LNCaP clone FGC (cell line): ENCODE measurements at regions not wholly inside any gene's neighbourhood (a gene's known extent, or its start where the extent isn't known, plus 50 kb on each side); places are given as distances from the start of the nearest gene placed in this dataset.

ENCODE experiments used
- DNase-seq: peaks from one replicate; pipeline ENCODE4 v3.0.0-alpha.2; 2011; ENCODE audit warnings: low read depth
- H3K4me3 ChIP-seq: 2 replicates; pipeline ENCODE4 v1.5.1; 2011; ENCODE audit warnings: mild to moderate bottlenecking, low read depth, low read length, control low read depth
- TF ChIP-seq, protein P1 (sequence below): IDR thresholded peaks from 2 replicates; pipeline ENCODE4 v1.5.1; 2012; ENCODE audit warnings: mild to moderate bottlenecking; ENCODE audit not compliant: control insufficient read depth, insufficient read depth; ENCODE audit errors: extremely low read depth

DNA sequence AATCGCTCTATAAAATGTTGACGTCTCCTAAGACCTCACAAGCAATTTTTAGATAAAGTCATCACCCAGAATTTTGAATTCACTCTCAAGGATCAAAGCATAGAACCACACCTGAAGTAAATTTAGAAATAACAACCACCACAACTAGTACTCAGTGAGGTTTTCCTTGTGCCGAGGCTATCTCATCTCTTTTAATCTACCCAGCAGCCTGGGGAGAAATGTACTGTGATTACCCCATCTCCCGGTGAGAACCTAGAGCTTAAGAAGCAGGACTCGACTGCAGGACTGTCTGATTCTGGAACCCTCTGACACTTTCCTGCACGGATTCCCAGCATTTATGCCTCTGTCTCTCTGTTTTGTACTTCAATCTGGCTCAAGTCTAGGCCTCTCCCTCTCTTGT is 180.9 kb upstream of the PLXNC1 start:
- TF ChIP-seq, protein P1, sequence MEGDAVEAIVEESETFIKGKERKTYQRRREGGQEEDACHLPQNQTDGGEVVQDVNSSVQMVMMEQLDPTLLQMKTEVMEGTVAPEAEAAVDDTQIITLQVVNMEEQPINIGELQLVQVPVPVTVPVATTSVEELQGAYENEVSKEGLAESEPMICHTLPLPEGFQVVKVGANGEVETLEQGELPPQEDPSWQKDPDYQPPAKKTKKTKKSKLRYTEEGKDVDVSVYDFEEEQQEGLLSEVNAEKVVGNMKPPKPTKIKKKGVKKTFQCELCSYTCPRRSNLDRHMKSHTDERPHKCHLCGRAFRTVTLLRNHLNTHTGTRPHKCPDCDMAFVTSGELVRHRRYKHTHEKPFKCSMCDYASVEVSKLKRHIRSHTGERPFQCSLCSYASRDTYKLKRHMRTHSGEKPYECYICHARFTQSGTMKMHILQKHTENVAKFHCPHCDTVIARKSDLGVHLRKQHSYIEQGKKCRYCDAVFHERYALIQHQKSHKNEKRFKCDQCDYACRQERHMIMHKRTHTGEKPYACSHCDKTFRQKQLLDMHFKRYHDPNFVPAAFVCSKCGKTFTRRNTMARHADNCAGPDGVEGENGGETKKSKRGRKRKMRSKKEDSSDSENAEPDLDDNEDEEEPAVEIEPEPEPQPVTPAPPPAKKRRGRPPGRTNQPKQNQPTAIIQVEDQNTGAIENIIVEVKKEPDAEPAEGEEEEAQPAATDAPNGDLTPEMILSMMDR = no peak
- no peak for DNase-seq
- no peak overlapping the region for H3K4me3 ChIP-seq

GRCh38 chr12:93968536-93969285 is 179.7 kb upstream of the PLXNC1 start:
- no peak overlapping the region for H3K4me3 ChIP-seq
- DNase-seq = no peak
- TF ChIP-seq, protein P1 = no peak

- no peak overlapping the region for H3K4me3 ChIP-seq
- DNase-seq = no peak
- TF ChIP-seq, protein P1 = no peak
These were observed 177.3 kb upstream of the PLXNC1 start for GRCh38 chr12:93970900-93971688.

DNA sequence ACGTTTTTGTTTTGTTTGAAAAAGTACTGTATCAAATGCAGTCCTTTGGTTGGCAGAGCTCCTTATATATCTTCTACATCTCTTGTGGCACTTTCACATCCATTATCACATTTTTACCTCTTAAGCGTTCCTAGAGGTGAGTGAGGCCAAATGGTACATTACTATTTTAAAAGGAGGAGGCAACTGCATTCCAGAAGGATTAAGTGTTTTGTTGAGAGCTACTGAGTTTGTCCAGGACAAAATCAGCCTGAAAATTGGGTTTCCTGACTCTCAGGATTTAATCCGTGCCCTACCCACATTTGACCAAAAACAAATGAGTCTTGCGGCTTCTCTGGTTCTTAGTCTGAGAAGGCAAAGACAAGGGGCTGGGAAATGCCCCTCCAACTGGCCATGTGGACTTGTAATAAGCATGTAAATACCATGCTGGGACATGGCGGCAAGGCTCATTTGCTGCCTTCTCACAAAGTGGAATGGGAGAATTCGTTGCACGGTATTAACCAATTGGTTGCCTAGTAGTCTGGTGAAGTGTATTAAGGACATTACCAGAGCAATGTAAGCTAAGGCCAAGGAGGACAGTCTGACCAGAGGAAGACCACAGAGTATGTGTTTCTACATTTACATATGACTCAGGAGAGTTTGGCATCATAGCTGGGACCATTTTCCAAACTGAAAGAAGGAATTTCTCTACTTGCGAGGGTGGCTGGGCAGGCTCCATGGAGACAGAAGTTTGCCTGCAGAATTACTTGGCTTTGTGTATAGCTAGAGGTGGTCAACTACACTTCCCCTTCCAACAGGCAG is 175.8 kb upstream of the PLXNC1 start:
- DNase-seq = no peak
- H3K4me3 ChIP-seq = no peak overlapping the region
- TF ChIP-seq, protein P1 = no peak

DNA sequence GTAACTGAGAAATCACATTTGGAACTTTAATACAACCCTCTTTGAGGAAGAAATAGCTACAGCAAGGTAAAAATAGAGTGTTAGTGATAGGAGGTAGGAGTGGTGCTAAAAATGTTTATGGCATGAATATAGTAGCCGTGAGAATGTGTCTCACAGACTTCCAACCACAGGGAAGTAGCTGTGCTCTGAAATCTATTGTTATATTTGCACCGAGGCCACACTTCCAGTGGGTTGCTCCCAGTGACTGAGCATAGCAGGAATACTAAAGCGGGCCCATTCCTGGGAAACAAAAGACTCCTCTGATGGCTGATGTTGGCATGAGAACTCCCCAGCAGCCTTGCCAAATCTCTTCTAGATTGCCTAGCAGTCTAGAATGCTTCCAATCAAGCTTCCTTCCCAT is 174.1 kb upstream of the PLXNC1 start:
- DNase-seq = no peak
- TF ChIP-seq, protein P1 = no peak
- H3K4me3 ChIP-seq = no peak overlapping the region

- DNase-seq = no peak
- TF ChIP-seq, protein P1 = no peak
- H3K4me3 ChIP-seq = no peak overlapping the region
These were observed 172.4 kb upstream of the PLXNC1 start for GRCh38 chr12:93976024-93976423.
